Stimulated activated CD8-positive, alpha-beta memory T cell treated with anti-CD3 and anti-CD28 coated beads, Interleukin-2, amount 100 ng/mL, for 1 hour (primary cell): ENCODE measurements at regions not wholly inside any gene's neighbourhood (a gene's known extent, or its start where the extent isn't known, plus 50 kb on each side); places are given as distances from the start of the nearest gene placed in this dataset.
"Not testable (repeated sequence)": the region's sequence is repeated elsewhere in the genome, so short reads cannot be mapped to it uniquely, and the experiment has no call there.

Experiments
- DNase-seq, 2 donors: peaks; one replicate each; pipeline ENCODE4 v3.0.0-alpha.2; 2020; ENCODE audit warnings: low read depth in 2 of 2

DNA sequence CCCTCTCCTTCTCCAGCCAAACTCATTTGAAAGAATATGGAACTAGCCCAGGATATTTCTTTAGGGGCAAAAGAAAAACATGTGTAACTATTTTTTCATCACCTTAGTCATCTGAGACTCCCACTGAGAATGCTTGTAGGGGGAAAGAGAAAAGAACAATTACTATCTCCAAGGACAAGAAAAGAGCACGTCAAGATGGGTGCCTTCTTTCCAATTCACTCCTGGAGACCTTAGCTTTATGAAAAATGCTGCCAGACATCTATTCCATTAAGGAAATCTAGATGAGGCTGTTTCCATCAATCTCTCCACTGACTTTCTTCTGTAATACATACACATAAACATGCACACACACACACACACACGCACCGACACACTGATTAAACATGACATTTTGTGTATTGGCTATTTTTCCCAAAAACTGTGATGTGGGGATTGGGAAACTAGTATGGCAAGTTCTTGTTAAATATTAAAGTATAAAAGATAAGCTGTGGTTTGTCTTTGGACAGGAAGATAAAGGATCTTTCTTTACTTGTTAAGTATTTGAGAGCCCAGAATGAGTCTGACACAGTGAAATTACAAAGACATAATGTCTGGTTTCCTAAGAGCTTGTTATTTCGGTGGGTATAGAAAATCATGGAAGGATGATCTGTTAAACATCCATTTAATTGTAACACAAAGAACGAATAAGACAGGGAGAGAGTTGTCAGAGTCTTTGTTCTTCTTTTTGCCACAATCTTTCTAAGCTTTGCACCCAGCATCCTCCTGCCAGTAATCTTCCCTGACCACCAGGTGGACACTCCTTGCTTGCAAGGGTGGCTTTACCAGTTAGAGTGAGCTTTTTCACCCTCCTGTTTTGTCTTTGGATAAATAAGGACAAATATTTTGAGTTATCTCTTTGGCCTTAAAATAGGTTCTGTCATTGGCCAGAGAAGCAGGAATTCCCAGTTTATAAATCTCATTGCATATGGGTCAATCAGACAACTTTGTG is 177.3 kb upstream of the TMEM72 start:
- no peak for DNase-seq

DNA sequence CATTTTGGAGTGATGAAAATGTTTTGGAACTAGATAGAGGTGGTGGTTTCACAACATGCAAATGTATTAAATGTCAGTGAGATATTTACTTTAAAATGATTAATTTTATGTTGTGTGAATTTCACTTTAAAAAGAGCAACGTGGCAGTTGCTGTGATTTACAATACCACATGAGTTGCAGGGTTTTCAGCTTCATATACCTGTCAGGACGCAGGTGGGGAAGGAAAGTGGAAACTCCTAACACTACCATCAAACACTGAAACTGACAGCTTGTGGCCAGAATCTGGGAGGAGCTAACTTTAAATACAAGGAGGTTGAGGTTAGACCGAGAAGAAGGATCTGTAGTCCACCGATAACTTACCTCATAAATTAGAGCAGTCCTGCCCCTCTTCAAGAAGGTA is 168.9 kb upstream of the TMEM72 start:
- no peak for DNase-seq

DNA sequence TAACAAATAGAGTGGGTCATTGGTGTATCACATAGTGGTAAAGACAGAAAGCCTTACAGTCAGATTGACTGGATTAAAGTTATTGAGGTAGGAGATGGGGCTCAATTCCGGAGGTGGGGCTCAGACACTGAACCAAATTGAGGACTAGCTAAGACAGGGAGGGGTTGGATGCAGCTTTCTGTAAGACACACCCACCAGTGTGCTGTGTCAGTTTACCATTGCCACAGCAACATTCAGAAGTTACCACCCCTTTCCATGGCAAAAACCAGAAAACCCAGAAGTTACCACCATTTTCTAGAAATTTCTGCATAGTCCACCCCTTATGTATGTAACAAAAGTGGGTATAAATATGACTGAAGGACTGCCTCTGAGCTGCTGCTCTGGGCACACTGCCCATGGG is 167.6 kb upstream of the TMEM72 start:
- DNase-seq, result no peak

DNA sequence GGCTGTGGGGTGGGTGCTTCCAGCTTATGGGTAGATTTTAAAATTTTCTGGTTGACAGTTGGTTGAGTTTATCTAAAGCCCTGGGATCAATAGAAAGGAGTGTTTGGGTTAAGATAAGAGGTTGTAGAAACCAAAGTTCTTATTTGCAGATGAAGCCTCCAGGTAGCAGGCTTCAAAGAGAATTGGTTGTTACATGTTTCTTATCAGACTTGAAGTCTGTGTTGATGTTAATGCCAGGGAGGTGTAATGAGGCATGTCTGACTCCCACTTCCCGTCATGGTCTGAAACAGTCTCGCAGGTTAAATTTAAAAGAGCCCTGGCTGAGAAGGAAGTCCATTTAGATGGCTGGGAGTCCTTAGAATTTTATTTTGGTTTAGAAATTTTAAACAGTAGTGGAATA is 165.2 kb upstream of the TMEM72 start:
- no peak for DNase-seq

DNA sequence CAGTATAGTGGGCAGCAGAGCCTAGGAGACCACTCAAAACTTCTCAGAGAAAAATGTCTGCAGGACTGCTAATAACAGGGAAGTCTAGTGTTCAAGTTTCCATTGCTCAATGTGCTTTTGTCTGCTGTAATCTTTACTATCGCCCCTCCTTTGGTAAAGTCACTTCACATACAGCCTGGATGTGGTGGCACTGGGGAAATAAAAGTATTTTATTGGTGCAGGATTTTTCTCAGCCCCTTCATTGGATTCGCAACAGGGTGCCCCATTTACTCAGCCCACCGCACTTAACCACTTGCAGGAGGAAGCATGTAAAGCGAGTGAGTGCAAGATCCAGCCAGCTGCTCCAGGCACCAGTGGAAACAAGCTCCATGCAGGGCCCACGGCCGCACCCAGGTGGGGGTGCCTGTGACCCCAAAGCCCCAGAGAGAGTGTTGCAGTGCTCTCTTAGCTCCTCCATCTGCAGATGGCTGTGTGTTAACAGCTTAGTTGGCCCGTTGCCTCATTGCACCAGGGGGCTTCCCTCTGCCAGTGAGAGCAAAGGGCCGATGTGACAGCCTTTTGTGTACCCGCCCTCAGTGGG is 163.5 kb upstream of the TMEM72 start:
- DNase-seq, result no peak

DNA sequence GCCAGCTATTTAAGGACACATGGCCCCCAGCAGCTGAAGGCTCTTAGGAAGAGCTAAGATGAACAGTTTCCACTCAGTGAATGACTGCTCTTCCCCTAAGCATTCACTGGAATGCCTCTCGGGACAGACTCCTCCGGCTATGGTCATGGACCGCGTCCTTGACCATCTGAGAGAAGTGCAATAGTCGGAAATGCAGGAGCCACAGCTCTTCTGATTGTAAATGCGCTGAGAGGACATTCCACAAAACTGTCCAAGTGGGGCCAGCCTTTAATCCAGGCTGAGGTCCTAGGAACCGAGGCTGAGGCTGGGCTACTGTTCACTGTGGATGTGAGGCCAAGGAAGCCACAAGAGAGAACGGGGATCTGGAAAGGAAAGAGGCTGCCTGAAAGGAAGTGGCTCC is 162.0 kb upstream of the TMEM72 start:
- DNase-seq, result no peak

DNA sequence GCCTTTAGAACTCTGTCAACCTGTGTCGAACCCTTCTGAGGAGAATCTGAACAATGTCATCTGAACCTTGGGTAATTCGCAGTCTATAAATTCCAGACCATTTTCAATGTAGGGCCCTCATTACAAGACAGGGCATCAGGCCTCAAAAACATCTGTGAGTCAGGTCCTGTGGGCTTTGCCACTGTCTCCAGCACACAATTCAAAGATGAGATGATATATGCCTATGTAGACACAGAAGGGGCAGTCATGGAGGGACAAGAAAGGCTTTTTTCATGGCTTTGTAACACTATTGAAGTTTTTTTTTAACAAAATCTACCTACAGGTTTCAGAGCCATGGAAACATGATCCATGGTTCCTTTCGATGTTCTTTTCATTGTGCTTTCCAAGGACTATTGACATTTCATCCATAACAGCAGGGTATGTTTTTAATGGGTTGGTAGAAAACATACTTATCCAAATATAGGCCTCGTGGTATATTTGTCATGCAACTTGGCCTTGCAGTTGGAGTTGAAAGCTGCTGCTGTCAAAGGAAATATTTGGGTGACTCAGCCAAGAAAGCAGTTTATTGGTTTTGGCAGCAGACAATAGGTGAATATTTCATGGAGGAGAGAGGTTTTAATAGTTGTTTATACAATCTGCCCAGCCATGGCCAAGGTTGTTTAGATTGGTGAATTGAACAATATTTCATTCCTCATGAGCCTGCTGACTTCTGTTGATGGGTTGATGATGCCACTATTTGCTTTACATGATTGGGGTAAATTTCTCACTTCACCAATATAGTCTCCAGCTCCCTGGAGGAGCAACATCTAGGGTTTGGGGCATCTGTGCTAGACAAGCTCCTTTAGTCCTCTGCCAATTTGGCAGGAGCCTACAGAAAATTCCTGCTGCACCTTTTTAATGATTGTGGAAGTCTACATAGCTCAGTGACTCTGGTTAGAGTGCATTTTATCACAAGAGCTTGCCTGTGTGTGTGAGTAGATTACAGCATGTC is 158.4 kb upstream of the TMEM72 start:
- no peak for DNase-seq

DNA sequence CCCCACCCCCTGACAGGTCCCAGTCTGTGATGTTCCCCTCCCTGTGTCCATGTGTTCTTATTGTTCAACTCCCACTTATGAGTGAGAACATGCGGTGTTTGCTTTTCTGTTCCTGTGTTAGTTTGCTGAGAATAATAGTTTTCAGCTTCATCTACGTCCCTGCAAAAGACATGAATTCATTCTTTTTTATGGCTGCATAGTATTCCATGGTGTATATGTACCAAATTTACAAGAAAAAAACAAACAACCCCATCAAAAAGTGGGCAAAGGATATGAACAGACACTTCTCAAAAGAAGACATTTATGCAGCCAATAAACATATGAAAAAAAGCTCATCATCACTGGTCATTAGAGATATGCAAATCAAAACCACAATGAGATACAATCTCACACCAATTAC is 156.8 kb upstream of the TMEM72 start:
- DNase-seq, result not testable (repeated sequence)

DNA sequence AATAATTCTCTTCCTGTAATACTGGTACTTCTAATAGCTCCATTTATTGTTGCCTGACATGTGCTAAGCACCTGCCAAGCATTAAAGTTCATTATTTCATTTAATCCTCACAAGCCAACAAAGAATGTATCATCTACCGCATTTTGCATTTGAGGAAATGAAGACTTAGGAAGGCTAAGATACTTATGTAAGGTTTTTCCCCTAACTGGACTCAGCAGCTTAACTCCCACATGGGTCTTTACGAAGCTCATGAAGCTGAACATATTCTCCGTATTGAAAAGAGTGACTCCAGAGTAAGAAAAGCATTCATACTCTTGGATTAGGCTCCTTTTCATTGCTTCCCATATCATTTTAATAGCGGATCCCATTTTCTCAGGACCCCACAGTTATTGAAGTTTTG is 155.7 kb upstream of the TMEM72 start:
- no peak for DNase-seq

DNA sequence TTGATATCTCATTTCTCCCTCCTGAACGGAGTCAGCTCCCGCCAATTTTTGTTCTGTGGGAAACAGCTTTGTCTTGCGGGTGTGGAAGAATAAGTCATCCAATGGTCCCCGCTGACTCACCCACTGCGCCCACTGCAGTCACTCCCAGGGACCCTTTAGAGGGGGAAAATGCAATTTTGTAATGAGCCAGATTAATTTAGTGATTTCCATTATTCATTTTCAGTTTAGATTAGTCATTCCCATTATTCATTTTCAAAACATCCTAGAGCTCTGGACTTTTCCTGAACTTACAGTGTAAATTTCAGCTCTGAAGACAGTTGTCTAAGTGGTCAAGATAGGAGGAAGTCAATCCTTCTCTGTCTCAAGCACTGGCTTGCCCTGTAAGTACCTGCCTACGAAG is 154.9 kb upstream of the TMEM72 start:
- DNase-seq, result no peak

DNA sequence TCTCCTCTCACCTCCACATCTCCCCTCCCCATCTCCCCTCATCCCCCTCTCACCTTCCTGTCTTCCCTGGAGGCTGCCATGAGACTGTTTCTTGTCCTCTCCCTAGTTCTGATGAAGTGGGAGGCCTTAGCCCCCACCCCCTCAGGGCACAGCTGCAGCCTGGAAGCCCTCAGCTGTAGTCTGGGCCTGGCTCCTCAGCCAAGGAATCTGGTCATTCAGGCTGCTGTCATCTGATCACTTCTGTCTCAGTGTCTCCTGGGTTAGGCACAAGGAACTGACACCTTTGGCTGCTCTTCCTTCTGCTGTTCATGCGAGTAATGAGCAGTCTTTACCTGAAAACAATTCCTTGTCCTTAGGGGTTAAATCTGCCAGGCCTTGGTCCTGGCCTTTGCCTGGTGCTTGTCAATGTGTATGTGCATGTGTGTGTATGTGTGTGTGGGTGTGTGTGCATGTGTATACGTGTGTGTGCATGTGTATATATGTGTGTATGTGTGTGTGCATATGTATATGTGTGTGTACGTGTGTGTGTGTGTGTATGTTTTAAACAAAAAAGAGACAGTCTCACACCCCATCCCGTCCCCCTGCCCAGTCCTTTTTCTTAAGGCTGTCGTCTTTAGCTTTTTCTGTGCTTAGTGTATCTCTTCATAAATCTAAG is 153.5 kb upstream of the TMEM72 start:
- DNase-seq, result no peak

DNA sequence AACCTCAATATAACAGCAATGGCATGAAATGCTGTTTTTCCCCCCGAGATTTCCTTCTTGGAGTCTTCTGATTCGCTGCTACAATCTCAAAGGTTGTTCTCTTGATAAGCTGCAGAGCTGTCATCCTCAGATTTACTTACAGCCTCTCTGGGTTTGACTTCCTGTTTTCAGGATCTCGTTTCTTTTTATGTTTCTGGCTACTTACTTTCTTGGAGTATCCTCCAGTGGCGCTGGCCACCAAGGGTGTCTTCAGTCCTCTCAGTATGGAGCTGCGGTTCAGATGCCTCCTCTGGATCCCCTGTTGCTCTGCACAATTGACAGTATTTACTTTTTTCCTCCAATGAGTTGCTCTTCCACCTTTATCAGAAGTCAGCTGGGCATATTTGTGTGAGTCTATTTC is 152.0 kb upstream of the TMEM72 start:
- no peak for DNase-seq

DNA sequence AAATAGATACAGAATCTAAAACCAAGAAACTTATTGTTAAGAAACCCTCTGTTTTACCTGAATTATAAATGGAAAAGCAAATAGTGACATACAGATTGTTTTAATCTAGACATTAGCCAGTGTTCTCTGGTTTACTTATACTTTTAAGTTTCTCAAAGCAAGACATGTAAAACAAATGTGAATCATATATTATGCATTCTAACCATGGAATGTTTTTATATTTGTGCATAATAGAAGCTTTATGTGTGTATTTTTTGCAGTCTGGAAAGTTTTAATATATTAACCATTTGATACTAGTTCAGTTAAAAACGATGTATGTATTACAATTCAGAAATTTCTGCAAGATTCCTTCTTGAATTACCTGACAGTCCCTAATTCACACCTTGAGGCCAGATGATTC is 150.6 kb upstream of the TMEM72 start:
- DNase-seq, result no peak

DNA sequence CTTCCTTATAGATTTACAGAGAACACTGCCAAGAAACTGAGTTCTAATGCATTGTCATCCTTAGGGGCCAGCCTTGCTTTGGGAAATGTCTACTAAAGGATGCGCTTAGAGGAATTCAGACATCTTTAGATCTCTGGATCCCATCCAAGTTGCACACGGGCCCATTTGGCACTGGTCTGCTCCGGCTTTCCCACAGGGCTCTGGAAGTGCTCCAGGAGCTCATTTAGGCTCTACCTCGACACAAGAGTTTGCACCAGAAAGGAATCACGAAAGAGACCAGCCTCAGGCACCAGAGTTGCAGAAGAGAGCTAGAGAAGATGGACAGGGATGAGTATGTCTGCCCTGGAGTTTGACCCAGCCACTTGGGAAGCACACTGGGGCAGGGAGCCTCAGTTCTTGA is 150.1 kb upstream of the TMEM72 start:
- DNase-seq, result no peak

DNA sequence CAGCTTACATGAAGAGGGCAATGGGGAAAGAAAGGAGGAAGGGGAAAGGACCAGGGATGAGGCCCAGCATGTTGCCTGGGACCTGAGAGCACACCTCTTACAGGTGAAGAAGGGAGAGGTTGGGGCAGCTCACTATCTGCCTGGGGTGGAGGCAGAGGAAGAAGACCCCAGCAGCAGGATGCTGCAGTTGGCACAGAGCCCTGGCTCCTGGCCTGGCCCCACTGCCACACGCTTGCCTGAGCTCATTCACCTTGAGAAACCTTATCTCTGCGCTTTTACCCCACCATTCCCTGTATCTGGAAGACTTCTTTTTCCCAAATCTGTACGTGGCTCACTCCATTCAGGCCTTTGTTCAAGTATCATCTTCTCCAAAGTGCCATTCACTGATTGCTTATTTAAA is 147.8 kb upstream of the TMEM72 start:
- no peak for DNase-seq

DNA sequence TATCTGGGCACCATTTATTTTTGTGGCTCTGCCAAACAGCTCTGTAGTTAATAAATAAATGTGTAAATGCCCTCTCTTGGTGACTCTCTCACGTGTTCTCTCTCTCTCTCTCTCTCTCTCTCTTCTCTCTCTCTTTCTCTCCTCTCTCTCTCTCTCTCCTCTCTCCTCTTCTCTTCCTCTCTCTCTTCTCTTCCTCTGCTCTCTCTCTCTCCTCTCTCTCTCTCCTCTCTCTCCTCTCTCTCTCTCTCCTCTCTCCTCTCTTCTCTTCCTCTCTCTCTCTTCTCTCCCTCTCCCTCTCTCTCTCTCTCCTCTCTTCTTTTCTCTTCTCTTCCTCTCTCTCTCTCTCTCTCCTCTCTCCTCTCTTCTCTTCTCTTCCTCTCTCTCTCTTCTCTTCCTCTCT is 145.8 kb upstream of the TMEM72 start:
- DNase-seq, result no peak

DNA sequence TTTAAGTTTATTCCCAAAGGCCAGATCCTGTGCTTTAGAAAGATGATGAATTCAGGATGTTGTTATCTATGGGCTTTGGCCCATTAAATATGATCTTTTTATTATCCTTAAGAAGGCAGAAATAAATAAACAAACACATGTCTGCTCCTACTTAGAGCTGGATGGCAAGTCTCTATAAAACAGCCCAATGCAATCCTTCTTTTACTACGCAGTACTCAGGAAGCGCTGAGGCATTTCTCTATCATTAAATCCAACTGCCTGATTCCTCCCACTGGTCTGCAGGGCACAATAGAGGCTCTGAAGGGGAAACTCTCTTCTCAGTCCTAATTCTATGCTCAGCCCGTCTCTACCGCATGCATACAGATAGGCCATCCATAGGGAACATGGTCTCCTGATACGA is 144.5 kb upstream of the TMEM72 start:
- no peak for DNase-seq

DNA sequence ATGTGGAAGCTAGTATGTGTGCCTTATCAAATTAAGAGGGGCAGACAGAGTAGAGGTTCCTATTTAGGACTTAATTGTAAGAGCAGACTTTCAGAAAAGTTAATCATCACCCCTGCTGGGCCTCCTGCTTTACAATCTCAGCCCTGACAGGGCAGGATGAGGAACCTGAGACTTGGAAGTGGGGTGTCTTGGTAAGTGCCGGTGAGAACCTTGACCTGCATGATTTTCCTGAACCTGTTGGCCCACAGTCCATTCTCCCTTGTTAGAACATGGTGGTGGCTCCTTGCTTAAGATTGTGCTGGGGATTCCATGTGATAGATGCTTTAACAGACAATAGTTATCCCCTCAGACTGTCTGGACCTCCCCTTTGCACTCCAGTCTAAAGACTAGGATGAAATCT is 141.7 kb upstream of the TMEM72 start:
- DNase-seq, result no peak

DNA sequence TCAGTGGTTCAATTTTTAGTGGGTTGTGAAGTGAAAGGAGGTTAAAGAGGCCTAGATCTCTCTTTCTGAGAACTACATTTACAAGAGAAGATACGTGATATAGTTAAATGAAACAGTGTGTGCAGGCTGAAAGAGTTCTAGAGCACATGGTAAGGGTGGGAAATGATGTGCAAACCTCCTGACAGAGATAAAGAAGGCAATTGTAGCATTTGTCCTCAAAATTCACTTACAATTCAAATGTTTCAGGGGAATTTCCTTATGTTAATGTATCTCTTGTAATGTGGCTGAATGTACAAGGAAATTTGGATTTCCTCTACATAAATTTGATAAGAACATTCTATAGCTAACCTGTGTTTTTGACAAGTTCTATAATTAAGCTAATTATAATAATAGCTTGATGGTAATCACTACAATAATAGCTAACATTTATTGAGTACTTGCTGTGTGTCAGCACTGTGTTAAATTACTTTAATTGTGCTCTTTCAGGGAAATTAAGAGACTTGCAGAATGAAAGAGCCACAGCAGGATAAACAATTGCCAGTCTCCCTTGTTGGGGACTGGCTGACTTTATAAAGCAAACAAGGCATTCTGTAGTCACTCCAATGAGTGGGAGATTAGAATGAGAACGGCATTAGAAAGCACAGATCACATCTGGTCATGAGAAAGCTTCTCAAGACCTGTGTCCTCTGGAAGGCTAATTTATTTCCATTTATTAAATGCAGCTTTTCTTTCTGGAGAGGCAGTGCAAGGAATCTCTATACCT is 139.7 kb upstream of the TMEM72 start:
- DNase-seq, result no peak

DNA sequence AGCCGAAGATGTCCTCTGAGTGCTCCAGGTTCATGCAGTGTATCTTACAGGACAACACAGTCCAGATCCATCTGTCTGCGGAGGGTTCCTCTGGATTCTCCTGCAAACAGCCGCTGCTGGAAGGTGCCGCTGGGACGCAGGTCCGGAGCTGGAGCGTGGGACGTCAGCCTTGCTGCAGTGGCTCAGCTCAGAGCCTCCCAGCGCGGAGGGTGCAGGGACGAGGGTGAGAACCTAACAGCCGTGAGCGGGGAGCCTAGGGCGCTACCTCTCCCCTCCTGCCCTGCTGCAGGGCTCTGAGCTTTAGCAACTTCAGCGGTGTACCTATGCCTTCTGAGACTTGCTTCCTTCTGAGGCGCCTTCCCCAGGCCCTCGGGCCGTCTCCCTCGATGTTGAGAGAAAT is 137.6 kb upstream of the TMEM72 start:
- DNase-seq, result no peak
